NCI-H748 (cell line): ENCODE measurements at regions not wholly inside any gene's neighbourhood (a gene's known extent, or its start where the extent isn't known, plus 50 kb on each side); places are given as distances from the start of the nearest gene placed in this dataset.

ENCODE experiments used
- DNase-seq: peaks from one replicate; lab custom pipeline; 2025; ENCODE audit not compliant: unreplicated experiment; lab: John Stamatoyannopoulos, UW

DNA sequence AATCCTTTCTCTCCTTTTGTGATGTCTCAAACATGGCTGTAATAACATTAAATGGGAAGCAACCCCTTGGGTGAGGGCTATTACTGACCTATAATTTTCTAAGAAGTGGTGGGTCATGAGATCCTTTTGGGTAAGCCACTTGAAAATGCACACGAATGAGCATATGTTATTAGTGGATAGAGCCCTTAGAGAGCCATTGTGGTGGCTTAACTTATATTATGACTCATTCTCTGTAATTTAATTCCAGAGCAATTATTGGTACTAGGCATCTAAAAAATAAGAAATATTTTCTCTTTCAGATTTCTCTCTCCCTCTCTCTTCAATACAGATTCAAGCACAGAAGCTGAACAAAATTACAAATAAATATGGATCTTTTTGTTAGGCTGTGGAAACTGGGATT is 1177.4 kb upstream of the PHF14 start:
- peak; percentile 16 for DNase-seq

DNA sequence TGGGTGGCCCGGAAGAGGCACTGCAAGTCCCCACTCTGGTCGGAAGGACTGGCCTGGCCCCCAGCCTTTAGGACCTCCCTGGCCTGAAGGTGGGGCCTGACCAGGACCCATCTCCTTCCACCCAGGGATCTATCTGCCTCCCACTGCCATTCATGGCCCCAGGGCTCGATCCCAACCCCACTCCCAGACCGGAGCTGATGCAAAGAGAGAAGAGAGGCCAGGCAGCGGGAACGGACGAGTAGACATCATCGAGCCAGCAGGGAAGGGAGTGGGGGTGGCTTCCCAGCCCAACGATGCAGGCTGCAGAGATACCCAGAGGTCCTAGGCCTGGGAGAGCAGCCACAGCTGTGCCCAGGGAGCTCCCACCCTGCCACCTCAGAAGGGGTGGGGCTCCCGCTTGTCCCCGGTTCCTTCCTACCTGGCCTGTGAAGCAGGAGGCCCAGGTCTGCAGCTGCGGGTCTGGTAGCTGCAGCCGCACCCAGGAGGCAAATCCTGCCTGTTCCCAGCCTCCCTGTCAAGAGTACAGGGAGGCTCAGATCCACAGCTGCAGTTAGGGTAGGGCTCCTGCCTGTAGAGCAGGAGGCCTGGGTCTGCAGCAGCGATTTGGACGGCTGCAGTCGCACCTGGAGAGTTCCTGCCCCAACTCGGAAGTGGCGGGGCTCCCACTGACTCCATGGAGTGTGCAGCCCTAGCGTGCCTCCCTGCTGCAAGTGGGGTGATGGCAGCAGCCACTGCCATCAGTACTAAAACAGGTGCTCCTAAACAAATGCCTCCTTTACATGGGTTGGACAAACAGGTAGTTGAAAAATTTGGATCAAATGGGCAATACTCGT is 1151.0 kb upstream of the PHF14 start:
- DNase-seq, result no peak

DNA sequence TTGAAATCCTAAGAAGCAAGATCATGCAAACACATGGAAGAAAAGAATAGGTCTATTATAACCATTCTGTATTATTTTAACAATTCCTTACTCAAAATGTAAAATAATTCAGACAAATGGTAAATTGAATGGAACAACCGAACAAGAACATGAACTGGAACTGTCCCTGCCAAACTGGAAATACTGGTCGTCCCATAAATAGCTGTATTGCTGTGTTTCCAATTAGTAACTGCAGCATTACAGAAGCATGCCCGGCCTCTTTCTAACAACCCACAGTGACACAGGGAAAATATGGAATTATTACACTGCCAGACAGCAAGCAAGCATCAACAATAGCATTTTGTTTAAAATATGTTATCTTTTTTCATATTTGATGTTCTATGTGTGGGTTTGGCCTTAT is 1138.5 kb upstream of the PHF14 start:
- DNase-seq, result peak; percentile 36

DNA sequence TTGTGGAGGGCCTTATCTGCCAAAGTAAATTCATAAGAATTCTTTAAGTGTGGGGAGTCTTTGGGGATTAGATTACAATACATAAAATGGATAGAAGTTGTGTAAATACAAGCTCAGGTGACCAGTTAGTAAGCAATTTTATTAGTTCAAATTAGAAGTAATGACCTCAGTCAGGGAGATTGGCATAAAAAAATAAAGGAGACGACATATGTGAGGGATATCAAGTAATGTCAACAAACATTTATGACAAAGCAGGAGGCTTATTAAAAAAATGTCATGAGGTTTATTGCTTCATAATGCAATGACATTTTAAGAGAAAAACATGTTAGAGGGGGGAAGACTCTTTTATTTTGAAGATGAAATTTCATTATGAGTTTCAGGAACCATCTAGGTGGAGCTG is 1137.0 kb upstream of the PHF14 start:
- DNase-seq, result no peak

DNA sequence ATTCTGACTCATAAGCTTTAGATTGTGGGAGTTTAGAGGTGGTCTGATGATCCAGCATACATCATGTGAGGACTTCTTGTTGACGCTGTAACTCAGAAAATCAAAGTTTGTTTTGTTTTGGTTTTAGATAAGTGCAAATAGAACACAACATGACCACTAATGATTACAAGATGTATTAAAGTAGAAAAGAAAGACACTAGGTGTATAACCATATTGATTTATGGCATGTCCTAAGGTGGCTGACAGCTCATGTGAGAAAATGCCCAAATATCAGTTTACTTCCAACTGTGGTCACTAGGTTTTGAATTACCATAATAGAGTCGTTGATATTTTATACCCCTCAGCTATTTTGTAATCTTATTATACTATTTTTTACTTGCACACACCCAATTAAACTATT is 1131.4 kb upstream of the PHF14 start:
- DNase-seq, result no peak

DNA sequence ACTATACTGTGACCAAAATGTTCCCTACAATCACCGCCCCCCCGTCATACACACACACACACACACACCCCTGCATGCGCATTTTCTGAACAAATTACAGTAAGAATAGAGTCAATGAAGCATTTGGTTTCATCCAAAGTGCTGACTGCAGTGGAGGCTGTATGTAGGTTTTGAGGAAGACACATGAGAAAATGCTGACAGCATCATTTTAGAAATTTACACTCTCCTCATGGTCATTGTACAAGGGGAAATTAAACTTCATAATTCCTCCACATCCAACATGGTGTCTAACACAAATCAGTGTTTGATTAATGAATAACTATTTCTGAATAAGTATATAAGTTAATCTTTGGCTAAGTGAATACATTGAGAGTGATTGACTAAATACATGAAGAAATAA is 1126.8 kb upstream of the PHF14 start:
- DNase-seq, result no peak

DNA sequence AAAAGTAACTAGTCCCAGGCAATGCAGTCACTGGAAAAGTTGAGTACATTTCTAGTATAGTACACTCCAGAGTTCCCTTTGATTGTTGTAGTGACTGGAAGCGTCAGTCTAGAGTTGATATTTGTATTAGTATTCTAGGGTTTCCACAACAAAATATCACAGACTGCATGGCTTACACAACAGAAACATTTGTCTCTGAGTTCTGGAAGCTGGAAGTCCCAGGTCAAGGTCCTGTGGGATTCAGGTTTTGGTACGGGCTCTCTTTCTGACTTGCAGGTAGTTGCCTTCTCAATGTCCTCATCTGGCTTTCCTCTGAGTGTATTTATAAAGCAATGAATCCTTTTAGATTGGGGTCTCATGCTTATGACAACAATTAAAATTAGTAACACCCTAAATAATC is 1119.1 kb upstream of the PHF14 start:
- no peak for DNase-seq

DNA sequence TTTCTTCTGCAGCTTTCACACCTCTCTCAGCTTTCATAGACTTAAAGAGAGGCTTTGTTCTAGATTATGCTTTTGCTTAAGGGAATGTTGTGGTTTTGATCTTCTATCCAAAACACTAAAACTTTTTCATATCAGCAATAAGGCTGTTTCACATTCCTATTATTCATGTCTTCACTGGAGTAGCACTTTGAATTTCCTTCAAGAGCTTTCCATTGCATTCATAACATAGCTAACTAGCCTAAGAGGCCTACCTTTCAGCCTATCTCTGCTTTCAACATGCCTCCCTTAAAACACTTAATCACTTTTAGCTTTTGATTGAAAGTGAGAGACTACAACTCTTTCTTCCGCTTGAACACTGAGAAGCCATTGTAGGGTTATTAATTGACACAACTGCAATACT is 1117.0 kb upstream of the PHF14 start:
- DNase-seq, result no peak

DNA sequence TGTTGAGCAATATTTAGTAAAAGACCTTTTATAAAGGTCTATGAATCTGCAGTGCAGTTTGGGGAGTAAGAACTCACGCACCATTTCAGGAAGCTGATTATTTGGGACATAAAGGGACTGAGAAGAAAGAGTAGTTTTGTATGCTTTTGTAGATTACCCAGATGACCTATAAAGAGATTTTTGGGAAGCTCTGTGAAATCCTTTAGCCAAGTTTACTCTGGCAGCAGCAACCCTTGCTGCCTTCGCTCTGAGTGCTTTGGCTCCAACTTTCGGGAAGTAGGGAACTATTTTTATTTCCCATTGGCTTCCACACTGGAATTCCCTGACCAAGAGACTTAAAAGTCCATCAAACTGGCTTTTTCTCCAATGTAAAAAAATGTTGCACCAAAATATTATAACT is 1110.1 kb upstream of the PHF14 start:
- DNase-seq, result no peak

DNA sequence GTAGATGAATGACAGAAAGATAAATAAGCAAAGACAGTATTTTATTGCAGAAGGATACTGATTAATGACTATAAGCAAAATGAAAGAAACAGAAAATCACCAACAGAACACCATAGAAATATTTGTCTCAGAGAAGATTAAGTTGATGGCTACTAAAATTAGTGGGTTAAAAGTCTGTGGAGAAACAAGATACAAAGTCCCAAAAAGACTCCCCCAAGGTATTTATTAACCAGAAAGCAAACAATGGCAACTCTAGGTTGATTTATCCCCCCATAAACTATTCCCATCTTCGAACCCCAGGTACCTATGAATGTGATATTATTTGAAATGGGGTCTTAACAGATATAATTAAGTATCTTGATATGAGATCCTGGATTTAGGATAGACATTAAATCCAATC is 1104.5 kb upstream of the PHF14 start:
- no peak for DNase-seq

DNA sequence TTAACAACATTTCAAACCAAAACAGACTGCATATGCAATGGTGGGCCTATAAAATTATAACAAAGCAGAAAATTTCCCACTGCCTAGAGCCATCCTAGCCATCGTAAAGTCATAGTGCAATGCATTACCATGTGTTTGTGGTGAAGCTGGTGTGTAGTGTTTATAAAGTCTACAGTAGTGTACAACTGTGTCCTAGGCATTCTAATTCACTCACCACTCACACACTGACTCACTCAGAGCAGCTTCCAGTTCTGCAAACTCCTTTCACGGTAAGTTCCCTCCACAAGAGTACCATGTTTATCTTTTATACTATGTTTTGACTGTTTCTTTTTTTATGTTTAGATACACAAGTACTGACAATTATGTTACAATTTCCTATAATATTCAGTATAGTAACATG is 1104.1 kb upstream of the PHF14 start:
- no peak for DNase-seq

DNA sequence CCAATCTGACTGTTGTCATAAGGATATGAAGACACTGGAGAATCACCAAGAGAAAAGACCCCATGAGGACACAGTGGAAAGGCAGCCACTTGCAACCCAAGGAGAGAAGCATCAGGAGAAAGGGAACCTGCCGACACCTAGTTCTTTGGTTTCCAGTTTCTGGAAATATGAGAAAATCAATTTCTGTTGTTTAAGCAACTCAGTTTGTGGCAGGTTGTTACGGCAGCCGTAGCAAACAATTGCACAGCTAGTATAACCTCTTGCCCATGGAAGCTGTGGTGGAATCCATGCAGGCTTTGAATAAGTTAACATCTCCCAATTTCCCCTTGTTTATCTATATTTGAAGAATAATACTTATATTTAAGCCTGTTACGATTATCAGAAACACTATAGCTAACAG is 1103.0 kb upstream of the PHF14 start:
- DNase-seq, result no peak

DNA sequence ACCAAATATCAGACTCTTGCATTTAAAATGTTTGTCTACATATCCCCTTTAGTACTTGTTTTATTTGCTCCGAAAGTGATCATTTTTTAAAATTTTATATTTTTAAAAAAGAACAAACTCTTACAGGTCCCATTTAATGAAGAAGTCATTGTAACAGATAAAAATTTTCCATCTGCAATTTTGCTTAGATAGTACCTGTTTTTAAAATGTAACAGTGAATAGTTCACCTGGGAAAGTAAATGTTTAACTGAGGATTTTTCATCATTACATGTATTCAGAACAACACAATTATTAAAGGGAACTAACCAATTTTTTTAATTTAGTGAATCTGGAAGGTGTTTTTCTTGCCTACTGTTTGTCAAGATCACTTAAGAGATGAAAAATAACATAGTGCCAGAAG is 1099.5 kb upstream of the PHF14 start:
- DNase-seq, result no peak

DNA sequence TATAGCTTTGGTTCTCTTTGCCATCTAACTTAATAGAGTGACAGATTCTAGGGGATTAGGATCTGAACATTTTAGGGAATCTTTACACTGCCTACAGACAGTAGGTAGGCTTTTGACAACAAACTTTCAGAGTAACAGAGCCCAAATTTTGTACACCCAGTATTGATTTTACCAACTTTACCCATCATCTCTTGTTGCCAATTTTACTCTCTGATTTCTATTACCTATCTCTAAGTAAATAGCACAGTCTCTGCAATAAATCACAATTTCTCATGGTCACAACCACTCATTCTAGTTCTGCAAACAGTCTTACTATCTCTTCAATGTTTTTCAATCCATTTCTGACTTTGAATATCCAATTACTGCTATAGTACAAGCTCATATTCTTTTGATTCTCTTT is 1097.6 kb upstream of the PHF14 start:
- DNase-seq, result no peak

DNA sequence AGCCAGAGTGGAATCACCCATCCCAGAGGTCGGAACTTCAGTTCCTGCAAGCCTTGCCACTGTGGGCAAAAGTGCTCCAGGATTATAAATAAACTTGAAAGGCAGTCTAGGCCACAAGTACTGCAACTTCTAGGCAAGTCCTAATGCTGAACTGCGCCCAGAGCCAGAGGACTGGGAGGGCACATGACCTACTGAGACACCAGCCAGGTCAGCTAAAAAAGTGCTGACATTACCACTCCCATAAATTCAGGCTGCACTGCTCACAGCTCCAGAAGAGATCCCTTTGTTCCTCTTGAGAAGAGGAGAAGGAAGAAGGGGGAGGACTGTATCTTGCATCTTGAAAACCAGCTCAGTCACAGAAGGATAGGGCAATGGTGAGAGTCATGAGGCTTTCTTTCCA is 1084.1 kb upstream of the PHF14 start:
- DNase-seq, result no peak

DNA sequence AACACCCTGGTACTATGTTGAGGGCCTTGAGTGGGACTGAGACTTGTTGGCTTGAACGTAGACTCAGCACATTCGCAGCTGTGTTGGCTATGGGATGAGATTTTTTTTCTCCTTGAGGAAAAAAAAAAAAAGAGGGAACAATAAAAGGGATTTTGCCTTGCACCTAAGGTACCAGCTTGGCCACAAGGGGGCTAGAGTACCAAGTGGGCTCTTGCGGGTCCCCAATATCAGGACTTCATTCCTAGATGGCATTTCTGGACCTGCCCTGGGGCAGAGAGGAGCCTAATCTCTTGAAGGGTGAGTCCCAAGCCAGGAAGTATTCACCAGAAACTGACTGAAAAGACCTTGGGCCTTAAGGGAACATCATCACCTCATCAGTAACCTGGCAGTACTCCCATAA is 1083.6 kb upstream of the PHF14 start:
- DNase-seq, result no peak

DNA sequence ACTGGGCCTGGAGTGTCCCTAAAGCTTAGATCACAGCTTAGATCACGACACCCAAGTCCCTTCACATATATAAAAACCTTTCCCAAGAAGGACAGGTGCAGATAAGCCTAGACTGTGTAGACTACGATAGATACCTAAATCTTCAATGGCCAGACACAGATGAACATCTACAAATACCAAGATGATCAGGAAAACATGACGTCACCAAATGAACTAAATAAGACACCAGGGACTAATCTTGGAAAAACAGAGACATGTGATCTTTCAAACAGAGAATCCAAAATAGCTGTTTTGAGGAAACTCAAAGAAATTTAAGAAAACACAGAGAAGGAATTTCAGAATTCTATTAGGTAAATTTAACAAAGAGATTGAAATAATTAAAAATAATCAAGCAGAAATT is 1082.6 kb upstream of the PHF14 start:
- DNase-seq, result no peak

DNA sequence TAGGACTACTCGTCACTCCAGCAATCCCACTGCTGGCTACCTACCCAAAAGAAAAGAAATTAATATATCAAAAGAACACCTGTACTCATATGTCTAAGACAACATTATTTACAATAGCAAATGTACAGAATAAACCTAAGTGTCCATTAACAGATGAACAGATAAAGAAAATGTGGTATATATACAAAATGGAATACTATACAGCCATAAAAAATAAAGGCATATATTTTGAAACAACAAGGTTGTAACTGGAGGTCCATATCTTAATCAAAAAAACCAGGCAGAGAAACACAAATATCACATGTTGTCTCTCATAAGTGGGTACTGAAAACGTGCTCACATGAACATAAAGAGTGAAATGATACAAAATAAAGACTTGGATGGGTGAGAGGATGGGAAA is 1073.3 kb upstream of the PHF14 start:
- DNase-seq, result no peak

DNA sequence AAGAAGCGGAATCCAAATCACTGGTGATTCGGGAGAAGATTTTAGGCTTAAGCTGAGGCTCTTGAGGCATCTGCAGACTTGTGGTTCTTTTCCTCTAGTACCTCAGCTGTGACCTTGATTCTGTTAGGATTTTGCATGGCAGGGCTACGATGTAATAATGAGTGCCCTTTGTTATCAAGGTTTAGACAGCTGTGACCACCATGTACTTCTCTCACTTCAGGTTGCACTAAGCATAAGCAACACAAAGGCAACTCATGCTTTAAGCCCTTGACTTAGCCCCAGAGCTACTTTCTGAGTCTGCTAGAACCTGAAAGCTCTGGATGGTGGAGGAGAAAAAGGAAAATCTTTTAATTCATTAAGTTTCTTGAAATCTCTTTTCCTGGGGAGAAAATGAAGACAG is 1052.3 kb upstream of the PHF14 start:
- DNase-seq, result peak; percentile 33

DNA sequence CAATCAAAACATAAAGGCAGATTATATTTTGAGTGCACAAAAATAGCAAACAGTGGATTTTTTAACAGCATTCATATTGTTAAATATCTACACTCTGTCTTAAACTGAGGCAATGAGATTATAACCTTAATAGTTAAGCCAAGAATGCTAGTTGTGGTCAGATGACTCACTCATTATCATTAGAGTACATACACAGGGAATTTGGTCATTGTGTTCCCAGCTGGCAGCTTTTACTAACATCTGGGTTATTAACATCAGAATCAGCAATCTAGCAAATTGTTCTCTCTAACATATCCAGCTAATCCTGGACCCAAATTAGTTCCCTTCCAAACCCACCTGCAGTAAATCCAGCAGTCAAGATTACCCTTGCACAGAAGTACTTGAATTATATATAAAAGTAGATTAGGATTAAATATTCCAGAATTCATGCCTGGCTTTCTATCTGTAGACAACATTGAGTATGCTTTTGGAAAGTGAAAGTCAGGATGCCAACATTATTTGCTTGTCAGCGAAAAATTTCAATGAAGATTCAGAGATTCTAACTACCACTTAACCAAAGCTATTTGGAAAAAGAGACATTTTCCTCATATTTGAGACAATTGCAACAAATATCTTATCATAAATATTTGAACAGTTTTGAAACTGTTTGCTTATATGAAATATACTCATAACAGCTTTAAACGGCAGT is 1035.6 kb upstream of the PHF14 start:
- DNase-seq, result peak; percentile 49

DNA sequence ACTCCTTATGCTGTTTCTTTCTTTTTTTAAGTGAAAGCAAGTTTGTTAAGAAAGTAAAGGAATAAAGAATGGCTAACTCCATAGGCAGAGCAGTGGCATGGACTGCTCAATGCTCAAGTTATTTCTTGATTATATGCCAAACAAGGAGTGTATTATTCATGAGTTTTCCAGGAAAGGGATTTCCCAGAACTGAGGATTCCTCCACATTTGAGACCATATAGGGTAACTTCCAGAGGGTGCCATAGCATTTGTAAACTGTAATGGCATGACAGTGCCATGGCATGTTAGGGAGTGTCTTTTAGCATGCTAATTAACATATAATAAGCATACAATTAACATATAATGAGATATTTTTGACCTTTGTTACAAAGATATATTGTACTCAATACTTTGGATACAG is 1034.5 kb upstream of the PHF14 start:
- no peak for DNase-seq

DNA sequence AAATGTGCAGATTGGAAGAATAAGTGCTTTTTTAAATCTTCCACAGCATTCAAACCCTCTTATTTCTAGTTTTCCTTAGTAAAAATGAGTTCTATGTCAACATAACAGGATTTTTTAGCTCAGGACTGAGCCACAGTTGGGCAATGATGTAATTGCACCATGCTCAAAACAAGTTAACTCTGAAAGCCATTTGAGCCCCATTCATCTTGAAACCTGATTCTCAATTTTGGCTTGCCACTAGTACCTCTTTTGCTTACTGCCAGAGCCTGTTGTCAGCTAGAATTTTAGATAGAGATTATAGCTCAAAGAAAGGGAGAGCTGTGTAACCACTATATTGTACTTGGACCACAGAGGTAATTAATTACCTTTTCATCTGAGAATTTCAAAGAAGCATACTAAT is 1028.5 kb upstream of the PHF14 start:
- DNase-seq, result peak; percentile 99

DNA sequence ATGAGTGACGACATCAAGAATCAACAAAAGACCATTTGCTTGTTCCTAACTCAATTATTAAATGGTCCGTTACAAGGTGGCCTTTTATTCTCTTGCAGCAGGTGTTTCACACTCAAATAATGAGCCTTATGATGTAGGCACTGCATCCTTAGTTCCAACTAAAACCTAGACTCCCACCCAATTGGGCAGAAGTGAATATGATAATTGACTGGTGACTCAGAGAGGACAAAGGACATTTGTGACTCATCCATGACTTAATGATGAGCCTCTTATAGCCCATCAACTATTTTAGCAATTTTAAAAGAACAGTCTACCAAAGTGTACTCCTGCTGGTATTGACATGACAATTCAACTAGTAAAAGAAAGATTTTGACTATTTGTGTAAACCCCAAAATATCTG is 1027.8 kb upstream of the PHF14 start:
- DNase-seq, result peak; percentile 99
